Epithelial cell of esophagus (primary cell): ENCODE measurements at regions not wholly inside any gene's neighbourhood (a gene's known extent, or its start where the extent isn't known, plus 50 kb on each side); places are given as distances from the start of the nearest gene placed in this dataset.

Source experiments
- DNase-seq: peaks from one replicate; pipeline ENCODE4 v3.0.0; 2010; ENCODE audit warnings: low read depth
- H3K4me3 ChIP-seq: 2 replicates; pipeline ENCODE4 v1.5.1; 2011; ENCODE audit warnings: mild to moderate bottlenecking, low read length, control low read depth
- CTCF ChIP-seq: IDR thresholded peaks from 2 replicates; pipeline ENCODE4 v1.5.1; 2011; ENCODE audit warnings: low read depth, mild to moderate bottlenecking, low read length, control low read depth, inconsistent platforms; ENCODE audit not compliant: insufficient read depth; ENCODE audit errors: missing control alignments

GRCh38 chr3:148044151-148044550, 635.0 kb downstream of the ZIC1 start:
- no peak overlapping the region for H3K4me3 ChIP-seq
- DNase-seq = no peak
- TF ChIP-seq CTCF = no peak

- no peak for TF ChIP-seq CTCF
- no peak for DNase-seq
- no peak overlapping the region for H3K4me3 ChIP-seq
These were observed 642.7 kb upstream of the AGTR1 start for GRCh38 chr3:148054999-148055398.

- H3K4me3 ChIP-seq = no peak overlapping the region
- no peak for TF ChIP-seq CTCF
- peak; percentile 6 for DNase-seq
These were observed 635.1 kb upstream of the AGTR1 start for GRCh38 chr3:148062590-148062989.

- H3K4me3 ChIP-seq = no peak overlapping the region
- no peak for TF ChIP-seq CTCF
- no peak for DNase-seq
These were observed 630.9 kb upstream of the AGTR1 start for GRCh38 chr3:148066802-148067201.

GRCh38 chr3:148068466-148068865, 629.2 kb upstream of the AGTR1 start:
- no peak for DNase-seq
- H3K4me3 ChIP-seq = no peak overlapping the region
- TF ChIP-seq CTCF = no peak

- no peak for TF ChIP-seq CTCF
- no peak for DNase-seq
- H3K4me3 ChIP-seq = no peak overlapping the region
These were observed 627.7 kb upstream of the AGTR1 start for GRCh38 chr3:148070041-148070440.

- H3K4me3 ChIP-seq = no peak overlapping the region
- no peak for TF ChIP-seq CTCF
- DNase-seq = no peak
These were observed 623.8 kb upstream of the AGTR1 start for GRCh38 chr3:148073721-148074456.
